ENCODE measurements at regions not wholly inside any gene's neighbourhood (a gene's known extent, or its start where the extent isn't known, plus 50 kb on each side); places are given as distances from the start of the nearest gene placed in this dataset.

DNA sequence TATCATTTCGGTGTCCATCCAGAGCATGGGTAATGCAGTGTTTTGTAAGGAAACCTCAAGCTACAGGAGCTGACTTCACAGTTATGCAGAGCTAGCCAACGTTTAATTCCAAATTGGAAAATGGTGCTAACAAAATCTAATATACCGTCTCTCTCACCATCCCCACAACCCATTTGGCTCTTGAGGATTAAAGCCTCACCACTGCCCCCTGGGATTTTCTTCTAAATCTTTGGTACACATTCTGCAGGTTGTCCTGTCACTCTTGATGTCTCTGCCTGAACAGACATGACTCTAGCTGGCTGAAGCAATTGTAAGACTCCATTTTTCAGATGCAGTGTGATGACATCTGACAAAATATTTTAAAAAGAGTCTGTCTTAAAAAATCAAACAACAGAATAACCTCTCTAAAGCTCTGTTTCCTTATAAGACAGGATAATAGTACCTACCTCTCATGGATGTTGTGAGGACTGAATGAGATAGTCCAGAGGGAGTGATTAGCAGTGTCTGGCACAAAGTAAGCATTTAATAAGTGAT, 451.8 kb downstream of the SUCLA2 start:
- Histone ChIP-seq H3K27me3 (ENCODE audit: insufficient read depth, low read depth) (no peaks in the 10 kb centered on the region), H3K9me3 (ENCODE audit: insufficient read depth, low read depth) (no peaks in the 10 kb centered on the region), H4K20me1 (ENCODE audit: insufficient read depth) (no peaks in the 10 kb centered on the region), H3K4me2 (no peak overlapping the region), H3K9me2 (ENCODE audit: insufficient read depth) (no peaks in the 10 kb centered on the region), H3K79me2 (ENCODE audit: low read depth) (no peaks in the 10 kb centered on the region), H3K27ac (no peak overlapping the region), H3F3A (ENCODE audit: insufficient read depth, low read depth) (no peaks in the 10 kb centered on the region), H3K36me3 (ENCODE audit: low read depth) (no peaks in the 10 kb centered on the region), H3K4me1 (replicated peaks; ENCODE audit: insufficient read depth) (no peaks in the 10 kb centered on the region), H2AFZ (no peak overlapping the region), H3K4me3 (no peak overlapping the region)
- no peak for DNase-seq
- TF ChIP-seq EZH2 (IDR thresholded peaks at IDR 0.05; ENCODE audit: low read depth), result no peak
- TF ChIP-seq, protein P1, sequence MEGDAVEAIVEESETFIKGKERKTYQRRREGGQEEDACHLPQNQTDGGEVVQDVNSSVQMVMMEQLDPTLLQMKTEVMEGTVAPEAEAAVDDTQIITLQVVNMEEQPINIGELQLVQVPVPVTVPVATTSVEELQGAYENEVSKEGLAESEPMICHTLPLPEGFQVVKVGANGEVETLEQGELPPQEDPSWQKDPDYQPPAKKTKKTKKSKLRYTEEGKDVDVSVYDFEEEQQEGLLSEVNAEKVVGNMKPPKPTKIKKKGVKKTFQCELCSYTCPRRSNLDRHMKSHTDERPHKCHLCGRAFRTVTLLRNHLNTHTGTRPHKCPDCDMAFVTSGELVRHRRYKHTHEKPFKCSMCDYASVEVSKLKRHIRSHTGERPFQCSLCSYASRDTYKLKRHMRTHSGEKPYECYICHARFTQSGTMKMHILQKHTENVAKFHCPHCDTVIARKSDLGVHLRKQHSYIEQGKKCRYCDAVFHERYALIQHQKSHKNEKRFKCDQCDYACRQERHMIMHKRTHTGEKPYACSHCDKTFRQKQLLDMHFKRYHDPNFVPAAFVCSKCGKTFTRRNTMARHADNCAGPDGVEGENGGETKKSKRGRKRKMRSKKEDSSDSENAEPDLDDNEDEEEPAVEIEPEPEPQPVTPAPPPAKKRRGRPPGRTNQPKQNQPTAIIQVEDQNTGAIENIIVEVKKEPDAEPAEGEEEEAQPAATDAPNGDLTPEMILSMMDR (conservative IDR thresholded peaks at IDR 0.05), result no peak
- CTCF ChIA-PET, result no interaction called here
- POLR2A ChIA-PET (ENCODE audit: unreplicated experiment), result no interaction called here
- BruUV-seq (replicated peaks), result no TSS peak
- intact Hi-C loops (cut with micrococcal nuclease; ENCODE audit: unreplicated experiment), result no loop called here

DNA sequence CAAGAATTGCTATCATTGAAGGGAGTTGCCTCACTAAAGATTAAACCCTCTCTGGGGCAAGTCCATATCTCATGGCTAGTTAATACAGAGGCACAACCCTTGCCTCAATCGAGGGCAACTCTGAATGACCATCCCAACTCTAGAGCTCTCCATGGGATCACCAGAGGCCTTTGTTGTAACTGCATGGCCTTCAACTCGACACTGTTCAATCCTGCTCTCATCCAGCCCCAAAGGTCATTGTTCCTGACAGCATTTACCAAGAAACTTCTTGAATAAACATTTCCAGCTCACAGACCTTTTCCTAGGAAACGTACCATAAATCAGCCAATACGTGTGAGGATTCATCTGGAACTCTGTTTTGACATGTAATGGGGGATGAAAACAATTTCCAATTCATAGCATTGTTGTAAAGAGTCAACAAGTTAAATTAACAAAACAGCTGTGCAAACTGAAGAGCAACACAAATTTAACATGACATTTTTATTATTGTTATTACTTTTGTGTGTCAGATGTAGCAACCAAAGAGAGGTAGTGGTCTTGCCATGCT, 452.7 kb downstream of the SUCLA2 start:
- no peaks in the 10 kb centered on the region for H3K36me3 ChIP-seq (ENCODE audit: low read depth)
- no peak overlapping the region for H3K4me3 ChIP-seq
- no peaks in the 10 kb centered on the region for H3K9me2 ChIP-seq (ENCODE audit: insufficient read depth)
- H3K79me2 ChIP-seq (ENCODE audit: low read depth), result no peaks in the 10 kb centered on the region
- no TSS peak for BruUV-seq (replicated peaks)
- H4K20me1 ChIP-seq (ENCODE audit: insufficient read depth), result no peaks in the 10 kb centered on the region
- no peaks in the 10 kb centered on the region for H3F3A ChIP-seq (ENCODE audit: insufficient read depth, low read depth)
- ChIA-PET POLR2A (ENCODE audit: unreplicated experiment) (no interaction called here), CTCF (no interaction called here)
- H3K27me3 ChIP-seq (ENCODE audit: insufficient read depth, low read depth), result no peaks in the 10 kb centered on the region
- DNase-seq, result no peak
- intact Hi-C loops (cut with micrococcal nuclease; ENCODE audit: unreplicated experiment), result no loop called here
- H3K4me1 ChIP-seq (replicated peaks; ENCODE audit: insufficient read depth), result no peaks in the 10 kb centered on the region
- no peak overlapping the region for H3K4me2 ChIP-seq
- no peak for TF ChIP-seq EZH2 (IDR thresholded peaks at IDR 0.05; ENCODE audit: low read depth)
- TF ChIP-seq, protein P1 (conservative IDR thresholded peaks at IDR 0.05), result no peak
- no peaks in the 10 kb centered on the region for H3K9me3 ChIP-seq (ENCODE audit: insufficient read depth, low read depth)
- H2AFZ ChIP-seq, result no peak overlapping the region
- H3K27ac ChIP-seq, result no peak overlapping the region

DNA sequence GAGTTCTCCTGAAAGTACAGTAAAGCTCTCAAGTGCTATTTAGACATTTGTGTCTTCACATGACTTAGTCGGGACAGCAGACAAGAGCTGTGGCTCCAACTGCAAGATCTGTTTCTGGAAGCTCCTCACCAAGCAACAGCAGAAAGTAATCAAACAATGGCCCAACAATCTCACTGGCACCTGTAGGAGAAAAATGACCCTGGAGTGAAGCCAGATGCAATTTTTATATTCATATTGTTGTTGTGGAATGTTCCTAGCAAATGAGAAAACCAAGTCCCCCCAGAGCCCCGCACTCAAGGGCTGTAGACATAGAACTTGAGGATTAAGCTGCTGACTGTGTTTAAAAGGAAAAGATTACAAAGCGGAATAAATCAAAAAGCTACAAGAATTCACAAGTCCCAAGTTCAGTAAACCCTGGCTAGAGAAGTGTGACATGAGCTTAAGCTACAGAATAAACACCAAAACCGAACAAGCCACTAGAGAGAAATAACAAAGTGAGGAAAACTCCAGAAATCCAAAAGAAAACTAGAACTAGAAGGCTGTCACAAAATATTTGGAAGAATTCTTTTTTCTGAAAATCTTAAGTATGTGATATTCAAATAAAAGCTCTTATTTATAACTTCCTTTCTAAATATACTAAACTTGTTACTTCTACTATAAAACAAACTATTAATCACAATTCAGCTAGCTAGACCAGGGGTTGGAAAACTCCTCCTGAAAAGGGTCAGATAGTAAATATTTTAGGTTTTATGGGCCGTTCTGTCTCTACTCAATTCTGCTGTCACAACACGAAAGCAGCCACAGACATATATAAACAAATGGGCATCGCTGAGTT, 454.5 kb downstream of the SUCLA2 start:
- no peaks in the 10 kb centered on the region for H3K27me3 ChIP-seq (ENCODE audit: insufficient read depth, low read depth)
- POLR2A ChIA-PET (ENCODE audit: unreplicated experiment), result interaction anchor here (0.6 kb wide), 1 partner anchor 917 kb away, joined by 6 read pairs; no protein-coding TSS in a partner anchor

More for the DNA sequence above, 454.5 kb downstream of the SUCLA2 start:
- intact Hi-C loops (cut with micrococcal nuclease; ENCODE audit: unreplicated experiment), result no loop called here
- H3K9me3 ChIP-seq (ENCODE audit: insufficient read depth, low read depth), result no peaks in the 10 kb centered on the region
- H3K4me2 ChIP-seq, result no peak overlapping the region
- H3F3A ChIP-seq (ENCODE audit: insufficient read depth, low read depth), result no peaks in the 10 kb centered on the region
- H3K36me3 ChIP-seq (ENCODE audit: low read depth), result no peaks in the 10 kb centered on the region
- H3K4me3 ChIP-seq, result no peak overlapping the region
- BruUV-seq (replicated peaks), result no TSS peak
- no peaks in the 10 kb centered on the region for H3K9me2 ChIP-seq (ENCODE audit: insufficient read depth)
- H3K4me1 ChIP-seq (replicated peaks; ENCODE audit: insufficient read depth), result no peaks in the 10 kb centered on the region
- H2AFZ ChIP-seq, result no peak overlapping the region
- DNase-seq, result no peak
- H3K27ac ChIP-seq, result no peak overlapping the region
- no peaks in the 10 kb centered on the region for H3K79me2 ChIP-seq (ENCODE audit: low read depth)
- TF ChIP-seq, protein P1 (conservative IDR thresholded peaks at IDR 0.05), result no peak
- no peak for TF ChIP-seq EZH2 (IDR thresholded peaks at IDR 0.05; ENCODE audit: low read depth)
- CTCF ChIA-PET, result no interaction called here
- no peaks in the 10 kb centered on the region for H4K20me1 ChIP-seq (ENCODE audit: insufficient read depth)

Data from PC-9 (cell line).